HL-60 (cell line): ENCODE measurements at regions not wholly inside any gene's neighbourhood (a gene's known extent, or its start where the extent isn't known, plus 50 kb on each side); places are given as distances from the start of the nearest gene placed in this dataset.

Source experiments
- DNase-seq, 2 experiments: peaks; one replicate each; pipeline ENCODE4 v3.0.0-alpha.2; 2010 to 2020; ENCODE audit warnings: low read depth in 1 of 2, low spot score in 1 of 2
- H3K27ac ChIP-seq: fragments of 250-450 bp; sonication (Bioruptor Pico); replicated peaks from 2 replicates; pipeline ENCODE4 v1.5.1; 2020; ENCODE audit warnings: mild to moderate bottlenecking, moderate library complexity
- H3K27me3 ChIP-seq: fragments of 250-450 bp; sonication (Bioruptor Pico); 2 replicates; pipeline ENCODE4 v1.5.1; 2021; ENCODE audit warnings: mild to moderate bottlenecking, moderate library complexity; ENCODE audit not compliant: insufficient read depth, poor library complexity, severe bottlenecking
- H3K4me3 ChIP-seq: replicated peaks from 2 replicates; pipeline ENCODE4 v1.5.1; 2011; ENCODE audit warnings: mild to moderate bottlenecking, control low read depth, low read length; ENCODE audit not compliant: insufficient read depth
- GABPA ChIP-seq: IDR thresholded peaks from 2 replicates; pipeline ENCODE4 v1.6.1; 2012; ENCODE audit warnings: low read depth
- POLR2AphosphoS5 ChIP-seq: IDR thresholded peaks from 2 replicates; pipeline ENCODE4 v1.6.1; 2012; ENCODE audit warnings: low read depth
- SPI1 ChIP-seq: IDR thresholded peaks from 2 replicates; pipeline ENCODE4 v1.6.1; 2012; ENCODE audit warnings: low read depth, mild to moderate bottlenecking, borderline replicate concordance
- TF ChIP-seq, protein P1 (sequence below): IDR thresholded peaks from one replicate; pipeline ENCODE4 v1.5.1; 2011; ENCODE audit warnings: low read length, control low read depth, inconsistent platforms; ENCODE audit not compliant: insufficient read depth
- TF ChIP-seq, protein P2 (sequence below): IDR thresholded peaks from 2 replicates; pipeline ENCODE4 v1.6.1; 2012; ENCODE audit warnings: low read depth; ENCODE audit not compliant: insufficient replicate concordance

DNA sequence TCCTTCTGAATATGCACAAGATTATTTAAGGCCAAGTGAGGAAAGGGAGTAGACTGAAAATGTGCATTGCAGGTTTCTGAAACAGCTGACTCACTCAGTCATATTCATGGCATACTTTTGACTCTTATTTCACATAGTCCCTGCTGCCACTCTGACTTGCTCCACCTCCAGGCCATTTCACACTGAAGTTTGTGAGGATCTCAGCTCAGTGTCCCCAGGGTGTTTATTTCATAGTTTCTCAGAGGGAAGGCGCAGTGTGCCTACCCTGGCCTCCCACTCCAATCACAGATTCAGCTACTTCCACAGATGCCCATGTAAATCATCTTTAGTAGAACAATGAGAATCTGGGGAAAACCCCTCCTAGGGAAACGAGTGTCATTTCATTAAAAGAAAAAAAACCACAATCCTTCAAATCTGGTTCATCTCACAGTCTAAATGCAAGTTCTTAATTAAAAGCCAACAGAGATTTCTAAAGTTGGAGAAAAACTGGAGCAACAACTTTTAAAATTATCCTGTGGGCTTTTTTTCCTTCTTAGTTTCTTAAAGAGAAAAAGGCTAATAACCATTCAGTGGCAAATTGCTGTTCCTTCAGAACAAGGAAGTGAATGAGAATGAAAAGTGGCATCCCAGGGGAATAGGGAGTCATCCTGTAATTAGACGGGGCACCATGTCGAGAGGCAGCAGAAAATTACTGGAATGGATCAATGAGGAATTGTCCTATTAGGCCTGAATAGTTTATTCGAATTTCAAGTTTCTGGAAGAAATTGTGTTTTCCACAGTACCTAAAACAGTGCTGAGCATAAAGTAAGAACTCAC lies 133.6 kb downstream of the TFAP2B start:
- H3K27me3 ChIP-seq = no peaks in the 10 kb centered on the region
- no peak overlapping the region for H3K4me3 ChIP-seq
- no peak for TF ChIP-seq SPI1
- no peak for TF ChIP-seq POLR2AphosphoS5
- no peak for TF ChIP-seq GABPA
- TF ChIP-seq, protein P1, sequence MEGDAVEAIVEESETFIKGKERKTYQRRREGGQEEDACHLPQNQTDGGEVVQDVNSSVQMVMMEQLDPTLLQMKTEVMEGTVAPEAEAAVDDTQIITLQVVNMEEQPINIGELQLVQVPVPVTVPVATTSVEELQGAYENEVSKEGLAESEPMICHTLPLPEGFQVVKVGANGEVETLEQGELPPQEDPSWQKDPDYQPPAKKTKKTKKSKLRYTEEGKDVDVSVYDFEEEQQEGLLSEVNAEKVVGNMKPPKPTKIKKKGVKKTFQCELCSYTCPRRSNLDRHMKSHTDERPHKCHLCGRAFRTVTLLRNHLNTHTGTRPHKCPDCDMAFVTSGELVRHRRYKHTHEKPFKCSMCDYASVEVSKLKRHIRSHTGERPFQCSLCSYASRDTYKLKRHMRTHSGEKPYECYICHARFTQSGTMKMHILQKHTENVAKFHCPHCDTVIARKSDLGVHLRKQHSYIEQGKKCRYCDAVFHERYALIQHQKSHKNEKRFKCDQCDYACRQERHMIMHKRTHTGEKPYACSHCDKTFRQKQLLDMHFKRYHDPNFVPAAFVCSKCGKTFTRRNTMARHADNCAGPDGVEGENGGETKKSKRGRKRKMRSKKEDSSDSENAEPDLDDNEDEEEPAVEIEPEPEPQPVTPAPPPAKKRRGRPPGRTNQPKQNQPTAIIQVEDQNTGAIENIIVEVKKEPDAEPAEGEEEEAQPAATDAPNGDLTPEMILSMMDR = no peak
- TF ChIP-seq, protein P2, sequence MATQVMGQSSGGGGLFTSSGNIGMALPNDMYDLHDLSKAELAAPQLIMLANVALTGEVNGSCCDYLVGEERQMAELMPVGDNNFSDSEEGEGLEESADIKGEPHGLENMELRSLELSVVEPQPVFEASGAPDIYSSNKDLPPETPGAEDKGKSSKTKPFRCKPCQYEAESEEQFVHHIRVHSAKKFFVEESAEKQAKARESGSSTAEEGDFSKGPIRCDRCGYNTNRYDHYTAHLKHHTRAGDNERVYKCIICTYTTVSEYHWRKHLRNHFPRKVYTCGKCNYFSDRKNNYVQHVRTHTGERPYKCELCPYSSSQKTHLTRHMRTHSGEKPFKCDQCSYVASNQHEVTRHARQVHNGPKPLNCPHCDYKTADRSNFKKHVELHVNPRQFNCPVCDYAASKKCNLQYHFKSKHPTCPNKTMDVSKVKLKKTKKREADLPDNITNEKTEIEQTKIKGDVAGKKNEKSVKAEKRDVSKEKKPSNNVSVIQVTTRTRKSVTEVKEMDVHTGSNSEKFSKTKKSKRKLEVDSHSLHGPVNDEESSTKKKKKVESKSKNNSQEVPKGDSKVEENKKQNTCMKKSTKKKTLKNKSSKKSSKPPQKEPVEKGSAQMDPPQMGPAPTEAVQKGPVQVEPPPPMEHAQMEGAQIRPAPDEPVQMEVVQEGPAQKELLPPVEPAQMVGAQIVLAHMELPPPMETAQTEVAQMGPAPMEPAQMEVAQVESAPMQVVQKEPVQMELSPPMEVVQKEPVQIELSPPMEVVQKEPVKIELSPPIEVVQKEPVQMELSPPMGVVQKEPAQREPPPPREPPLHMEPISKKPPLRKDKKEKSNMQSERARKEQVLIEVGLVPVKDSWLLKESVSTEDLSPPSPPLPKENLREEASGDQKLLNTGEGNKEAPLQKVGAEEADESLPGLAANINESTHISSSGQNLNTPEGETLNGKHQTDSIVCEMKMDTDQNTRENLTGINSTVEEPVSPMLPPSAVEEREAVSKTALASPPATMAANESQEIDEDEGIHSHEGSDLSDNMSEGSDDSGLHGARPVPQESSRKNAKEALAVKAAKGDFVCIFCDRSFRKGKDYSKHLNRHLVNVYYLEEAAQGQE = no peak
- no peak for DNase-seq
- H3K27ac ChIP-seq = no peak overlapping the region

GRCh38 chr6:50956014-50956413 lies 137.3 kb downstream of the TFAP2B start:
- H3K27ac ChIP-seq = no peak overlapping the region
- no peaks in the 10 kb centered on the region for H3K27me3 ChIP-seq
- TF ChIP-seq GABPA = no peak
- TF ChIP-seq, protein P2 = no peak
- TF ChIP-seq SPI1 = no peak
- TF ChIP-seq POLR2AphosphoS5 = no peak
- TF ChIP-seq, protein P1 = no peak
- H3K4me3 ChIP-seq = no peak overlapping the region
- DNase-seq = no peak

DNA sequence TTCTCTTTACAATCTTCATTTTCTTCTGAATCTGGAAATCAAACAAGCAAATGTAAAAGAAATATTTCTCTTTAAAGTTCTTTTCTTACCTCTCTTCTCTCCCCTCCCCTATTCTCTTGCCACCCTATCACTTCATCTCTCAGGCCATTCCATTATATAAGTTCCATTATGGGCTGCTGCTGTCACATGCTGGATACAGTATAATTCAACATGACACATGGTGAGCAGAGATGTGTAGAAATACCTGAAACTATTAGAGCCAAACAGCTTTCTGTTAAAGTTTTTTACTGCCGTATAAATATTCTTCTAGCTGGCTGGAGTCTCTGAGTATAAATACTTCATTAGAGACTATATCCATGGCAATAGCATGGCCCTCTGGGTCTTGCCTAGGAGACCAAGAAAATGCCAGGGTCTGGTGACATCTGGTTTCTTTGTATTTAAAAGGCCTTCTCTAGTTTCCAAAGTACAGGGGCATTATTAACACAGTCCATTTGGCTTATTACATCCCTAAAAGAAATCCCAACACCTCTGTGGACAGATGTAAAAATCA lies 139.6 kb downstream of the TFAP2B start:
- H3K4me3 ChIP-seq = no peak overlapping the region
- no peak overlapping the region for H3K27ac ChIP-seq
- no peaks in the 10 kb centered on the region for H3K27me3 ChIP-seq
- no peak for DNase-seq
- TF ChIP-seq, protein P2 = no peak
- TF ChIP-seq, protein P1 = no peak
- TF ChIP-seq SPI1 = no peak
- TF ChIP-seq GABPA = no peak
- TF ChIP-seq POLR2AphosphoS5 = no peak
